HepG2 (cell line): ENCODE measurements at regions not wholly inside any gene's neighbourhood (a gene's known extent, or its start where the extent isn't known, plus 50 kb on each side); places are given as distances from the start of the nearest gene placed in this dataset.

Source experiments
- ATAC-seq: fragments of 200-7000 bp; cut with Tn5 transposase; 3 replicates; pipeline ENCODE4 v1.9.1; 2020; ENCODE audit warnings: mild to moderate bottlenecking, moderate library complexity
- BruUV-seq: library from RNA; stranded (reverse); fragments of 400-500 nt; replicated peaks from 2 replicates; lab custom pipeline; 2021; lab: Mats Ljungman, UMichigan
- CTCF ChIA-PET: fragments of 300-600 bp; formaldehyde crosslinking; extraction: SDS; loops from one replicate; lab custom pipeline; 2021; ENCODE audit warnings: low total read pairs, inconsistent platforms, low intra/inter-chr PET ratio; lab: Yijun Ruan, JAX
- POLR2A ChIA-PET: fragments of 350-600 bp; sonication (Branson Sonifier 250); formaldehyde crosslinking; loops from one replicate; lab custom pipeline; 2020; ENCODE audit warnings: antibody characterized with exemption, inconsistent platforms; lab: Yijun Ruan, JAX
- DNase-seq: peaks from one replicate; pipeline ENCODE4 v3.0.0-alpha.2; 2015; ENCODE audit warnings: low spot score
- FAIRE-seq: peaks from 3 replicates; lab custom pipeline; 2011; peaks lifted over from hg19 to GRCh38; lab: Jason Lieb, UNC
- H2AFZ ChIP-seq: one replicate; pipeline ENCODE4 v1.6.1; 2011; ENCODE audit warnings: low read length, inconsistent platforms
- H3K27ac ChIP-seq: fragments of 300-600 bp; 3 replicates; pipeline ENCODE4 v1.8.0; 2011; ENCODE audit warnings: mixed run types, mild to moderate bottlenecking, mixed read lengths, low read length, inconsistent platforms; ENCODE audit not compliant: insufficient read depth; ENCODE audit errors: extremely low read length
- H3K27me3 ChIP-seq, 2 experiments: fragments of 200-600 bp in 1 of 2; 2 replicates in 1 of 2; 3 replicates in 1 of 2; pipeline versions ENCODE4 v1.6.0 to v1.8.0; 2011; ENCODE audit warnings: low read length in 2 of 2, mild to moderate bottlenecking in 2 of 2, moderate library complexity in 2 of 2, inconsistent platforms in 1 of 2; ENCODE audit not compliant: insufficient read depth in 2 of 2, control insufficient read depth in 1 of 2
- H3K36me3 ChIP-seq, 2 experiments: fragments of 200-600 bp in 1 of 2; replicated peaks in 1 of 2; 2 replicates in 1 of 2; 3 replicates in 1 of 2; pipeline versions ENCODE4 v1.5.1 to v1.8.0; 2011; ENCODE audit warnings: low read length in 2 of 2, inconsistent platforms in 1 of 2; ENCODE audit not compliant: insufficient read depth in 2 of 2, control insufficient read depth in 1 of 2
- H3K4me1 ChIP-seq: 2 replicates; pipeline ENCODE4 v1.5.1; 2012; ENCODE audit warnings: low read length, inconsistent platforms; ENCODE audit not compliant: insufficient read depth
- H3K4me2 ChIP-seq: 2 replicates; pipeline ENCODE4 v1.6.0; 2011; ENCODE audit warnings: low read depth, low read length, inconsistent platforms
- H3K4me3 ChIP-seq, 3 experiments: fragments of 200-600 bp in 1 of 3; sonication (generic), shearing (Covaris generic) in 1 of 3; replicated peaks in 1 of 3; 2 replicates each; pipeline ENCODE4 v1.5.1; 2011 to 2016; ENCODE audit warnings: low read length in 3 of 3, inconsistent platforms in 2 of 3, low read depth in 2 of 3, mild to moderate bottlenecking in 2 of 3, control low read depth in 1 of 3, mixed read lengths in 1 of 3; ENCODE audit not compliant: insufficient read depth in 1 of 3
- H3K79me2 ChIP-seq: one replicate; pipeline ENCODE4 v1.6.1; 2011; ENCODE audit warnings: low read length, inconsistent platforms; ENCODE audit not compliant: insufficient read depth
- H3K9ac ChIP-seq: 2 replicates; pipeline ENCODE4 v1.6.0; 2011; ENCODE audit warnings: mild to moderate bottlenecking, low read depth, low read length, inconsistent platforms; ENCODE audit not compliant: insufficient read depth
- H3K9me3 ChIP-seq: 2 replicates; pipeline ENCODE4 v1.5.1; 2012; ENCODE audit warnings: mild to moderate bottlenecking, low read length
- H4K20me1 ChIP-seq: 2 replicates; pipeline ENCODE4 v1.6.0; 2011; ENCODE audit warnings: inconsistent platforms, mild to moderate bottlenecking, low read length, moderate library complexity; ENCODE audit not compliant: insufficient read depth
- ESRRA ChIP-seq: sonication (generic); formaldehyde crosslinking; IDR thresholded peaks from 2 replicates; pipeline ENCODE4 v1.5.1; 2020; ENCODE audit warnings: mild to moderate bottlenecking, low read depth, missing genetic modification reagents
- GABPA ChIP-seq, 2 experiments: IDR thresholded peaks; 2 replicates each; pipeline ENCODE4 v1.6.1; 2011 to 2016; ENCODE audit warnings: low read depth in 2 of 2, low read length in 1 of 2, missing biosample characterization in 1 of 2, missing genetic modification characterization in 1 of 2
- NPAS2 ChIP-seq: sonication (generic); formaldehyde crosslinking; IDR thresholded peaks from 2 replicates; pipeline ENCODE4 v1.8.0; 2022; ENCODE audit warnings: mild to moderate bottlenecking, missing genetic modification reagents, borderline replicate concordance
- POGZ ChIP-seq: sonication (generic); formaldehyde crosslinking; IDR thresholded peaks from 2 replicates; pipeline ENCODE4 v1.4.0; 2020; ENCODE audit warnings: mild to moderate bottlenecking, missing genetic modification reagents
- REPIN1 ChIP-seq: sonication (generic); formaldehyde crosslinking; IDR thresholded peaks from 2 replicates; pipeline ENCODE4 v1.8.0; 2022; ENCODE audit warnings: missing genetic modification reagents, low read depth, mild to moderate bottlenecking, borderline replicate concordance
- TRIM24 ChIP-seq: sonication (generic); formaldehyde crosslinking; IDR thresholded peaks from 2 replicates; pipeline ENCODE4 v1.8.0; 2022; ENCODE audit warnings: mild to moderate bottlenecking, missing genetic modification reagents
- ZNF138 ChIP-seq: sonication (generic); formaldehyde crosslinking; IDR thresholded peaks from 2 replicates; pipeline ENCODE4 v1.5.0; 2020; ENCODE audit warnings: mild to moderate bottlenecking, low read depth, missing genetic modification reagents
- ZNF550 ChIP-seq: sonication (generic); formaldehyde crosslinking; IDR thresholded peaks from 2 replicates; pipeline ENCODE4 v1.4.0; 2020; ENCODE audit warnings: mild to moderate bottlenecking, missing genetic modification reagents, borderline replicate concordance
- WGBS: methylation state at CpG from one replicate; pipeline ENCODE4 v1.1.6; 2017; ENCODE audit warnings: low lambda C conversion rate; 5-methylcytosine and 5-hydroxymethylcytosine counted together
- in situ Hi-C: cut with HindIII; loops from 2 replicates; pipeline ENCODE4 v1.10.0; 2017; ENCODE audit warnings: low pct_unique_long_range_greater_than_20kb; ENCODE audit not compliant: extremely low pct_ligation_motif_present
- intact Hi-C: fragments of 100-400 bp; cut with micrococcal nuclease; formaldehyde crosslinking; loops from one replicate; pipeline ENCODE4 v1.10.0; 2022; ENCODE audit not compliant: unreplicated experiment
- TF ChIP-seq, protein P1 (sequence below): sonication (generic); formaldehyde crosslinking; IDR thresholded peaks from 2 replicates; pipeline ENCODE4 v1.4.0; 2020; ENCODE audit warnings: mild to moderate bottlenecking, missing genetic modification reagents
- TF ChIP-seq, protein P2 (sequence below): sonication (generic); formaldehyde crosslinking; IDR thresholded peaks from 2 replicates; pipeline ENCODE4 v1.4.0; 2020; ENCODE audit warnings: missing genetic modification reagents
- TF ChIP-seq, protein P3 (sequence below): sonication (generic); formaldehyde crosslinking; IDR thresholded peaks from 2 replicates; pipeline ENCODE4 v1.5.0; 2020; ENCODE audit warnings: mild to moderate bottlenecking, missing genetic modification reagents
- TF ChIP-seq, protein P4 (sequence below): sonication (generic); formaldehyde crosslinking; IDR thresholded peaks from 2 replicates; pipeline ENCODE4 v1.4.0; 2020; ENCODE audit warnings: missing genetic modification reagents

DNA sequence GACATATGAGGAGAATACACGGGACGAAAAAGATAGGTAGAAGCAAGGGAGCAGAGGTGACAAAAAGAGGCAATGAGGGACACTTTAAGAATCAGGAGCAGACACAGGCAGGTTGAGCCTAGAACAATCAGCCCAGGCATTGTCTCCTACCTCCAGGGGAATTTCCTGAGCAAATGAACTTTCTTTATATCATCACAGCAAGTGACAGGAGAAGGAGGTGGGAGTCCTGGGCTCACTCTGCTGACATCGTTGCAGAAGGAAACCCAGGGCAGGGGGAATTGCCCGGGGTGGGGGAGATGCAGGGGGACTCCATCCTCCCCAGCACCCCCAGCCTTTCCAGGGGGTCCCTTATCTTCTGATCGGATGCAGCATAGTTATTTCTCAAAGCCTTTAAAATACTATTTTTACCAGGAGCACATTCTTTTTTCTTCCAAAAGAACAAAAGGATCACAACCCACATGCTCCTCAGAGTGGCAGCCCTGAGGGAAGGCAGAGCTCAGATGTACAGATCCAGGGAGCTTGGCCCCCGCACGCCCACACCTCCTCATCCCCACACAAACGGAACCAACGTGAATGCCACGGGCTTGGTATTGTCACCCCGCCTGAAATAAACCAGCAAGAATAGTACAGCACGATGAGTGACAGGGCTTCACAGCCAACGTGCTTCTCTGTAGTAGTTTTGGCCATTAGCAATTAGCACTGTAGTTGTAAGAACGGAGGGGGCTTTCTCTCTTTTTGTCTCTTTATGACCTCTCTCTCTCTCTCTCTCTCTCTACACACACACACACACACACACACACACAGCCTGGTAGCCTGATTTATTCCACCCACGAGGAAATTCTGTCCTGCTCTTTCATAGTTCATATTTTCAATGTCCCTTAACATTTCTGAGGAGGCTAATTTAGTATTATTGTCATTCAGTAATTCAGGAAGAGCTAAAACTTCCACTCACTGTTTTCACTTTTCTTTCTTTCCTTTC, 169.5 kb upstream of the UBL3 start:
- intact Hi-C loops (no loop called here), in situ Hi-C loops (no loop called here)
- ATAC-seq: no peak
- 44% methylated on average over 15 of the region's 15 CpGs for WGBS
- H3K27ac ChIP-seq: no peak overlapping the region
- CTCF ChIA-PET: no interaction called here
- no peaks in the 10 kb centered on the region for H3K36me3 ChIP-seq
- H3K4me1 ChIP-seq: 0 out of 2 replicates have a peak, but pooled peaks cover 8% of the 10 kb centered on the region
- no peaks in the 10 kb centered on the region for H3K79me2 ChIP-seq
- no TSS peak for BruUV-seq
- no peaks in the 10 kb centered on the region for H3K9me3 ChIP-seq
- FAIRE-seq: no peak
- no peaks in the 10 kb centered on the region for H4K20me1 ChIP-seq
- no peak overlapping the region for H3K4me2 ChIP-seq
- POLR2A ChIA-PET: no interaction called here
- no peak overlapping the region for H2AFZ ChIP-seq
- H3K4me3 ChIP-seq: no peak overlapping the region
- no peak for DNase-seq
- H3K27me3 ChIP-seq: no peaks in the 10 kb centered on the region; a peak in 1 of 5 replicates
- no peak overlapping the region for H3K9ac ChIP-seq
- no peak for TF ChIP-seq GABPA (IDR thresholded peaks at IDR 0.05; ENCODE audit: low read depth, low read length)
- TF ChIP-seq GABPA (CRISPR knock-in tag; IDR thresholded peaks at IDR 0.05; ENCODE audit: low read depth): no peak
- TF ChIP-seq NPAS2 (CRISPR knock-in tag): no peak
- no peak for TF ChIP-seq ZNF138 (CRISPR knock-in tag)
- no peak for TF ChIP-seq ESRRA (CRISPR knock-in tag)
- TF ChIP-seq POGZ (CRISPR knock-in tag): no peak
- TF ChIP-seq, protein P1, sequence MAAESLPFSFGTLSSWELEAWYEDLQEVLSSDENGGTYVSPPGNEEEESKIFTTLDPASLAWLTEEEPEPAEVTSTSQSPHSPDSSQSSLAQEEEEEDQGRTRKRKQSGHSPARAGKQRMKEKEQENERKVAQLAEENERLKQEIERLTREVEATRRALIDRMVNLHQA (CRISPR knock-in tag): no peak
- TF ChIP-seq, protein P2, sequence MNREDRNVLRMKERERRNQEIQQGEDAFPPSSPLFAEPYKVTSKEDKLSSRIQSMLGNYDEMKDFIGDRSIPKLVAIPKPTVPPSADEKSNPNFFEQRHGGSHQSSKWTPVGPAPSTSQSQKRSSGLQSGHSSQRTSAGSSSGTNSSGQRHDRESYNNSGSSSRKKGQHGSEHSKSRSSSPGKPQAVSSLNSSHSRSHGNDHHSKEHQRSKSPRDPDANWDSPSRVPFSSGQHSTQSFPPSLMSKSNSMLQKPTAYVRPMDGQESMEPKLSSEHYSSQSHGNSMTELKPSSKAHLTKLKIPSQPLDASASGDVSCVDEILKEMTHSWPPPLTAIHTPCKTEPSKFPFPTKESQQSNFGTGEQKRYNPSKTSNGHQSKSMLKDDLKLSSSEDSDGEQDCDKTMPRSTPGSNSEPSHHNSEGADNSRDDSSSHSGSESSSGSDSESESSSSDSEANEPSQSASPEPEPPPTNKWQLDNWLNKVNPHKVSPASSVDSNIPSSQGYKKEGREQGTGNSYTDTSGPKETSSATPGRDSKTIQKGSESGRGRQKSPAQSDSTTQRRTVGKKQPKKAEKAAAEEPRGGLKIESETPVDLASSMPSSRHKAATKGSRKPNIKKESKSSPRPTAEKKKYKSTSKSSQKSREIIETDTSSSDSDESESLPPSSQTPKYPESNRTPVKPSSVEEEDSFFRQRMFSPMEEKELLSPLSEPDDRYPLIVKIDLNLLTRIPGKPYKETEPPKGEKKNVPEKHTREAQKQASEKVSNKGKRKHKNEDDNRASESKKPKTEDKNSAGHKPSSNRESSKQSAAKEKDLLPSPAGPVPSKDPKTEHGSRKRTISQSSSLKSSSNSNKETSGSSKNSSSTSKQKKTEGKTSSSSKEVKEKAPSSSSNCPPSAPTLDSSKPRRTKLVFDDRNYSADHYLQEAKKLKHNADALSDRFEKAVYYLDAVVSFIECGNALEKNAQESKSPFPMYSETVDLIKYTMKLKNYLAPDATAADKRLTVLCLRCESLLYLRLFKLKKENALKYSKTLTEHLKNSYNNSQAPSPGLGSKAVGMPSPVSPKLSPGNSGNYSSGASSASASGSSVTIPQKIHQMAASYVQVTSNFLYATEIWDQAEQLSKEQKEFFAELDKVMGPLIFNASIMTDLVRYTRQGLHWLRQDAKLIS (CRISPR knock-in tag): no peak
- no peak for TF ChIP-seq ZNF550 (CRISPR knock-in tag)
- TF ChIP-seq, protein P3, sequence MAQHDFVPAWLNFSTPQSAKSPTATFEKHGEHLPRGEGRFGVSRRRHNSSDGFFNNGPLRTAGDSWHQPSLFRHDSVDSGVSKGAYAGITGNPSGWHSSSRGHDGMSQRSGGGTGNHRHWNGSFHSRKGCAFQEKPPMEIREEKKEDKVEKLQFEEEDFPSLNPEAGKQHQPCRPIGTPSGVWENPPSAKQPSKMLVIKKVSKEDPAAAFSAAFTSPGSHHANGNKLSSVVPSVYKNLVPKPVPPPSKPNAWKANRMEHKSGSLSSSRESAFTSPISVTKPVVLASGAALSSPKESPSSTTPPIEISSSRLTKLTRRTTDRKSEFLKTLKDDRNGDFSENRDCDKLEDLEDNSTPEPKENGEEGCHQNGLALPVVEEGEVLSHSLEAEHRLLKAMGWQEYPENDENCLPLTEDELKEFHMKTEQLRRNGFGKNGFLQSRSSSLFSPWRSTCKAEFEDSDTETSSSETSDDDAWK (CRISPR knock-in tag): no peak
- TF ChIP-seq TRIM24 (CRISPR knock-in tag): no peak
- TF ChIP-seq, protein P4, sequence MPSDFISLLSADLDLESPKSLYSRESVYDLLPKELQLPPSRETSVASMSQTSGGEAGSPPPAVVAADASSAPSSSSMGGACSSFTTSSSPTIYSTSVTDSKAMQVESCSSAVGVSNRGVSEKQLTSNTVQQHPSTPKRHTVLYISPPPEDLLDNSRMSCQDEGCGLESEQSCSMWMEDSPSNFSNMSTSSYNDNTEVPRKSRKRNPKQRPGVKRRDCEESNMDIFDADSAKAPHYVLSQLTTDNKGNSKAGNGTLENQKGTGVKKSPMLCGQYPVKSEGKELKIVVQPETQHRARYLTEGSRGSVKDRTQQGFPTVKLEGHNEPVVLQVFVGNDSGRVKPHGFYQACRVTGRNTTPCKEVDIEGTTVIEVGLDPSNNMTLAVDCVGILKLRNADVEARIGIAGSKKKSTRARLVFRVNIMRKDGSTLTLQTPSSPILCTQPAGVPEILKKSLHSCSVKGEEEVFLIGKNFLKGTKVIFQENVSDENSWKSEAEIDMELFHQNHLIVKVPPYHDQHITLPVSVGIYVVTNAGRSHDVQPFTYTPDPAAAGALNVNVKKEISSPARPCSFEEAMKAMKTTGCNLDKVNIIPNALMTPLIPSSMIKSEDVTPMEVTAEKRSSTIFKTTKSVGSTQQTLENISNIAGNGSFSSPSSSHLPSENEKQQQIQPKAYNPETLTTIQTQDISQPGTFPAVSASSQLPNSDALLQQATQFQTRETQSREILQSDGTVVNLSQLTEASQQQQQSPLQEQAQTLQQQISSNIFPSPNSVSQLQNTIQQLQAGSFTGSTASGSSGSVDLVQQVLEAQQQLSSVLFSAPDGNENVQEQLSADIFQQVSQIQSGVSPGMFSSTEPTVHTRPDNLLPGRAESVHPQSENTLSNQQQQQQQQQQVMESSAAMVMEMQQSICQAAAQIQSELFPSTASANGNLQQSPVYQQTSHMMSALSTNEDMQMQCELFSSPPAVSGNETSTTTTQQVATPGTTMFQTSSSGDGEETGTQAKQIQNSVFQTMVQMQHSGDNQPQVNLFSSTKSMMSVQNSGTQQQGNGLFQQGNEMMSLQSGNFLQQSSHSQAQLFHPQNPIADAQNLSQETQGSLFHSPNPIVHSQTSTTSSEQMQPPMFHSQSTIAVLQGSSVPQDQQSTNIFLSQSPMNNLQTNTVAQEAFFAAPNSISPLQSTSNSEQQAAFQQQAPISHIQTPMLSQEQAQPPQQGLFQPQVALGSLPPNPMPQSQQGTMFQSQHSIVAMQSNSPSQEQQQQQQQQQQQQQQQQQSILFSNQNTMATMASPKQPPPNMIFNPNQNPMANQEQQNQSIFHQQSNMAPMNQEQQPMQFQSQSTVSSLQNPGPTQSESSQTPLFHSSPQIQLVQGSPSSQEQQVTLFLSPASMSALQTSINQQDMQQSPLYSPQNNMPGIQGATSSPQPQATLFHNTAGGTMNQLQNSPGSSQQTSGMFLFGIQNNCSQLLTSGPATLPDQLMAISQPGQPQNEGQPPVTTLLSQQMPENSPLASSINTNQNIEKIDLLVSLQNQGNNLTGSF: no peak
- TF ChIP-seq REPIN1 (CRISPR knock-in tag): no peak
